Stomach (tissue), 8 donors: ENCODE measurements at regions not wholly inside any gene's neighbourhood (a gene's known extent, or its start where the extent isn't known, plus 50 kb on each side); places are given as distances from the start of the nearest gene placed in this dataset.

Source experiments
- DNase-seq, 2 donors: peaks; one replicate each; pipeline versions ENCODE4 v3.0.0 to v3.0.0-alpha.2; 2013 to 2019
- H3K27ac ChIP-seq, 5 donors: fragments of 200-600 bp in 4 of 5; sonication (generic) in 4 of 5; one replicate each; pipeline ENCODE4 v1.5.1; 2013 to 2019; ENCODE audit warnings: mild to moderate bottlenecking in 1 of 5, moderate library complexity in 1 of 5
- H3K27me3 ChIP-seq, 3 donors: fragments of 200-600 bp; sonication (generic); one replicate each; pipeline ENCODE4 v1.5.1; 2017 to 2019; ENCODE audit warnings: mixed run types in 1 of 3
- H3K36me3 ChIP-seq, 4 donors: fragments of 200-600 bp; sonication (generic); 1 replicate in 3 of 4; 2 replicates in 1 of 4; pipeline ENCODE4 v1.5.1; 2016 to 2019
- H3K4me1 ChIP-seq, 4 donors: fragments of 200-600 bp; sonication (generic); one replicate each; pipeline ENCODE4 v1.5.1; 2016 to 2019
- H3K4me3 ChIP-seq, 4 donors: fragments of 200-600 bp; sonication (generic) in 3 of 4; one replicate each; pipeline ENCODE4 v1.5.1; 2016 to 2019; ENCODE audit warnings: mild to moderate bottlenecking in 1 of 4
- H3K9me3 ChIP-seq, 4 donors: fragments of 200-600 bp; sonication (generic); one replicate each; pipeline ENCODE4 v1.5.1; 2016 to 2019
- CTCF ChIP-seq, 7 experiments: fragments of 450-650 bp in 4 of 7; fragments of 200-600 bp in 3 of 7; sonication (generic) in 3 of 7; IDR thresholded peaks; one replicate each; pipeline ENCODE4 v1.5.1; 2016 to 2019; ENCODE audit warnings: antibody characterized with exemption in 7 of 7, control low read depth in 2 of 7, mild to moderate bottlenecking in 1 of 7
- EP300 ChIP-seq: sonication (generic); formaldehyde crosslinking; IDR thresholded peaks from one replicate; pipeline ENCODE4 v1.6.1; 2017; ENCODE audit warnings: antibody characterized with exemption
- POLR2A ChIP-seq, 4 donors: fragments of 450-650 bp; IDR thresholded peaks; one replicate each; pipeline ENCODE4 v1.6.1; 2016; ENCODE audit warnings: antibody characterized with exemption in 4 of 4, control low read depth in 2 of 4, mild to moderate bottlenecking in 1 of 4, moderate library complexity in 1 of 4
- POLR2AphosphoS5 ChIP-seq, 3 donors: sonication (generic); formaldehyde crosslinking; IDR thresholded peaks; one replicate each; pipeline ENCODE4 v1.6.1; 2016; ENCODE audit warnings: antibody characterized with exemption in 3 of 3
- WGBS, 5 donors: extraction: QIAGEN DNeasy Blood & Tissue Kit in 3 of 5; methylation state at CpG; one replicate each; pipeline versions ENCODE4 v1.1.5 to v1.1.7; 2013 to 2018; 5-methylcytosine and 5-hydroxymethylcytosine counted together
- intact Hi-C: fragments of 100-400 bp; cut with DNase I; formaldehyde crosslinking; loops from one replicate; pipeline ENCODE4 v1.15.1; 2023; ENCODE audit warnings: low total_unique reads
- donor health status: healthy with polysubstance abuse.
- donor health status: Bipolar disorder and iron deficiency.
- donor health status: healthy.

GRCh38 chr7:70923181-70923845 is 208.6 kb upstream of the GALNT17 start:
- no peaks in the 10 kb centered on the region for H3K4me1 ChIP-seq
- intact Hi-C loops: no loop called here
- H3K36me3 ChIP-seq: no peaks in the 10 kb centered on the region
- no peak overlapping the region for H3K27ac ChIP-seq
- TF ChIP-seq EP300: no peak
- peaks cover 0 to 10% (median 0%) of the 10 kb centered on the region in 4 donors for H3K9me3 ChIP-seq
- H3K27me3 ChIP-seq: no peaks in the 10 kb centered on the region
- DNase-seq: peak in 1 of 2 donors; percentile 8
- WGBS, 5 donors: 62 to 78% (median 71%) methylated on average over 11 of the region's 11 CpGs
- no peak overlapping the region for H3K4me3 ChIP-seq

GRCh38 chr7:70925411-70926115 is 206.4 kb upstream of the GALNT17 start:
- intact Hi-C loops: no loop called here
- Histone ChIP-seq H3K9me3 (peaks cover 0 to 10% (median 0%) of the 10 kb centered on the region in 4 donors), H3K4me3 (no peak overlapping the region), H3K36me3 (no peaks in the 10 kb centered on the region), H3K27ac (no peak overlapping the region), H3K4me1 (no peaks in the 10 kb centered on the region), H3K27me3 (no peaks in the 10 kb centered on the region)
- DNase-seq: no peak
- TF ChIP-seq CTCF (IDR thresholded peaks at IDR 0.05) (no peak), POLR2AphosphoS5 (IDR thresholded peaks at IDR 0.05) (no peak), EP300 (no peak), POLR2A (IDR thresholded peaks at IDR 0.05) (no peak)
- 72 to 87% (median 84%) methylated on average over 5 of the region's 5 CpGs for WGBS, 5 donors

GRCh38 chr7:70926666-70927065 is 205.3 kb upstream of the GALNT17 start:
- peak in 1 of 2 donors; percentile 12 for DNase-seq
- peaks cover 0 to 10% (median 0%) of the 10 kb centered on the region in 4 donors for H3K9me3 ChIP-seq
- H3K36me3 ChIP-seq: no peaks in the 10 kb centered on the region
- H3K4me1 ChIP-seq: no peaks in the 10 kb centered on the region
- no peak overlapping the region for H3K4me3 ChIP-seq
- intact Hi-C loops: no loop called here
- TF ChIP-seq CTCF (IDR thresholded peaks at IDR 0.05) (no peak), POLR2A (IDR thresholded peaks at IDR 0.05) (no peak), POLR2AphosphoS5 (IDR thresholded peaks at IDR 0.05) (no peak), EP300 (no peak)
- H3K27me3 ChIP-seq: no peaks in the 10 kb centered on the region
- 53 to 56% (median 54%) methylated on average over 4 of the region's 4 CpGs for WGBS, 5 donors
- no peak overlapping the region for H3K27ac ChIP-seq

DNA sequence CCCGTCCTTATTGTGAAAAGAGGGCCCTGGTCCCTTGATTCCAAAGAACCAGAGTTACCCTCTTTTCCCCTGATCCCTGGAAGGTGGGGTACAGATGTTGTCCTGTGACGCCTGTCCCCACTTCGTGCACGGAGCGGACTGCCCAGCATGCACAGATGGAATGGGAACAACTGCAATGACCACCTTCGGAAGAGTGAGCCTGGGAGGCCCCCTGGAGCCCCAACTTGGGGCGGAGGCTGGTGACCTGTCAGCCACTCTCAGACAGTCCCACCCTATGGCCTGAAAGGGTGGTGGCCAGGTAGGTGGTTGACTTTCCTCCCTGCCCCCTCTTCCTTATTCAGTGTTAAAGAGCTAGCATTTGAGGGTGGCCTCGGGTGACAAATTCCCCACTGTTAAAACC is 196.6 kb upstream of the GALNT17 start:
- intact Hi-C loops: no loop called here
- DNase-seq: no peak
- Histone ChIP-seq H3K27ac (no peak overlapping the region), H3K9me3 (peaks cover 0 to 17% (median 0%) of the 10 kb centered on the region in 4 donors), H3K4me3 (no peak overlapping the region), H3K27me3 (peaks cover 0 to 5% (median 0%) of the 10 kb centered on the region in 3 donors), H3K4me1 (no peaks in the 10 kb centered on the region), H3K36me3 (no peaks in the 10 kb centered on the region)
- 67 to 85% (median 75%) methylated on average over 8 of the region's 8 CpGs for WGBS, 5 donors
- no peak for TF ChIP-seq CTCF (IDR thresholded peaks at IDR 0.05)
- no peak for TF ChIP-seq EP300
- TF ChIP-seq POLR2AphosphoS5 (IDR thresholded peaks at IDR 0.05): no peak
- no peak for TF ChIP-seq POLR2A (IDR thresholded peaks at IDR 0.05)

DNA sequence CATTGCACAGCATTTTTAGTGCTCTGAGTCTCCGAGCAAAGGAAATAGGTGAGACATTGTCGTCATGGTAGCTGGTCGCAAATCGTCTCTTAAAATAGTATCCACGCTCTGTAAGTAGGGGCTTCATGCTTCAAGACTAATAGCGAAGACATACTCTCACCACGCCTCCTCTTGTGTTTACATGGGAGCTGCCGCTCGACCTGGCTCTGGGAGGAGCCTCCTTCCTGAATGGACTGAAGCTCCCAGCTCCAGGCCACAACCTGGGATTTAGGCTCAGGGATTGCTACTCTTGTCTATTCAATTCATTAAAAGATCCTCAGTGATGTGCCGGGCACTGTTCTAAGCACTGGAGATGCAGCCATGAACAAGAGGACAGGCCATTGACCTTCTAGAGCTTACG is 196.1 kb upstream of the GALNT17 start:
- Histone ChIP-seq H3K27me3 (peaks cover 0 to 5% (median 0%) of the 10 kb centered on the region in 3 donors), H3K4me1 (no peaks in the 10 kb centered on the region), H3K9me3 (peaks cover 0 to 23% (median 2%) of the 10 kb centered on the region in 4 donors), H3K36me3 (no peaks in the 10 kb centered on the region), H3K27ac (no peak overlapping the region), H3K4me3 (no peak overlapping the region)
- no peak for DNase-seq
- TF ChIP-seq POLR2AphosphoS5 (IDR thresholded peaks at IDR 0.05): no peak
- WGBS, 5 donors: 52 to 65% (median 60%) methylated on average over 11 of the region's 11 CpGs
- intact Hi-C loops: no loop called here
